ENCODE measurements at regions not wholly inside any gene's neighbourhood (a gene's known extent, or its start where the extent isn't known, plus 50 kb on each side); places are given as distances from the start of the nearest gene placed in this dataset.
"Not testable (repeated sequence)": the region's sequence is repeated elsewhere in the genome, so short reads cannot be mapped to it uniquely, and the experiment has no call there.

- H3K9me3 ChIP-seq (ENCODE audit: low read depth, low read length) = no peaks in the 10 kb centered on the region
- no peak overlapping the region for H3K4me3 ChIP-seq (ENCODE audit: low read length)
- no peaks in the 10 kb centered on the region for H3K27me3 ChIP-seq (ENCODE audit: insufficient read depth, low read length)
- H3K4me1 ChIP-seq (ENCODE audit: insufficient read depth, low read length) = no peaks in the 10 kb centered on the region
Observed at GRCh38 chr6:112863753-112864152, 516.6 kb downstream of the RFPL4B start.

- Histone ChIP-seq H3K9me3 (ENCODE audit: low read depth, low read length) (no peaks in the 10 kb centered on the region), H3K4me3 (ENCODE audit: low read length) (no peak overlapping the region), H3K27me3 (ENCODE audit: insufficient read depth, low read length) (no peaks in the 10 kb centered on the region), H3K4me1 (ENCODE audit: insufficient read depth, low read length) (no peaks in the 10 kb centered on the region)
Observed at GRCh38 chr6:112865131-112865530, 518.0 kb downstream of the RFPL4B start.

GRCh38 chr6:112874881-112875280 is 527.8 kb downstream of the RFPL4B start:
- no peaks in the 10 kb centered on the region for H3K4me1 ChIP-seq (ENCODE audit: insufficient read depth, low read length)
- no peaks in the 10 kb centered on the region for H3K27me3 ChIP-seq (ENCODE audit: insufficient read depth, low read length)
- no peaks in the 10 kb centered on the region for H3K9me3 ChIP-seq (ENCODE audit: low read depth, low read length)
- H3K4me3 ChIP-seq (ENCODE audit: low read length) = no peak overlapping the region

GRCh38 chr6:112877134-112878100 is 530.3 kb downstream of the RFPL4B start:
- Histone ChIP-seq H3K9me3 (ENCODE audit: low read depth, low read length) (no peaks in the 10 kb centered on the region), H3K4me1 (ENCODE audit: insufficient read depth, low read length) (no peaks in the 10 kb centered on the region), H3K4me3 (ENCODE audit: low read length) (no peak overlapping the region), H3K27me3 (ENCODE audit: insufficient read depth, low read length) (no peaks in the 10 kb centered on the region)

- Histone ChIP-seq H3K27me3 (ENCODE audit: insufficient read depth, low read length) (no peaks in the 10 kb centered on the region), H3K4me1 (ENCODE audit: insufficient read depth, low read length) (no peaks in the 10 kb centered on the region), H3K4me3 (ENCODE audit: low read length) (no peak overlapping the region), H3K9me3 (ENCODE audit: low read depth, low read length) (no peaks in the 10 kb centered on the region)
Observed at GRCh38 chr6:112879920-112880413, 532.8 kb downstream of the RFPL4B start.

- no peaks in the 10 kb centered on the region for H3K9me3 ChIP-seq (ENCODE audit: low read depth, low read length)
- no peaks in the 10 kb centered on the region for H3K4me1 ChIP-seq (ENCODE audit: insufficient read depth, low read length)
- H3K4me3 ChIP-seq (ENCODE audit: low read length) = no peak overlapping the region
- no peaks in the 10 kb centered on the region for H3K27me3 ChIP-seq (ENCODE audit: insufficient read depth, low read length)
Observed at GRCh38 chr6:112881027-112881426, 533.9 kb downstream of the RFPL4B start.

GRCh38 chr6:112881828-112882780 is 535.0 kb downstream of the RFPL4B start:
- no peaks in the 10 kb centered on the region for H3K9me3 ChIP-seq (ENCODE audit: low read depth, low read length)
- H3K4me1 ChIP-seq (ENCODE audit: insufficient read depth, low read length) = no peaks in the 10 kb centered on the region
- no peaks in the 10 kb centered on the region for H3K27me3 ChIP-seq (ENCODE audit: insufficient read depth, low read length)
- no peak overlapping the region for H3K4me3 ChIP-seq (ENCODE audit: low read length)

GRCh38 chr6:112883095-112883494 is 536.0 kb downstream of the RFPL4B start:
- no peaks in the 10 kb centered on the region for H3K9me3 ChIP-seq (ENCODE audit: low read depth, low read length)
- H3K27me3 ChIP-seq (ENCODE audit: insufficient read depth, low read length) = no peaks in the 10 kb centered on the region
- no peaks in the 10 kb centered on the region for H3K4me1 ChIP-seq (ENCODE audit: insufficient read depth, low read length)
- no peak overlapping the region for H3K4me3 ChIP-seq (ENCODE audit: low read length)

- Histone ChIP-seq H3K4me1 (ENCODE audit: insufficient read depth, low read length) (no peaks in the 10 kb centered on the region), H3K9me3 (ENCODE audit: low read depth, low read length) (no peaks in the 10 kb centered on the region), H3K4me3 (ENCODE audit: low read length) (no peak overlapping the region), H3K27me3 (ENCODE audit: insufficient read depth, low read length) (no peaks in the 10 kb centered on the region)
Observed at GRCh38 chr6:112886415-112886814, 539.3 kb downstream of the RFPL4B start.

GRCh38 chr6:112887424-112887823 is 540.3 kb downstream of the RFPL4B start:
- not testable (repeated sequence) for H3K4me1 ChIP-seq (ENCODE audit: insufficient read depth, low read length); H3K9me3 ChIP-seq (ENCODE audit: low read depth, low read length); H3K4me3 ChIP-seq (ENCODE audit: low read length); H3K27me3 ChIP-seq (ENCODE audit: insufficient read depth, low read length)

- Histone ChIP-seq H3K4me1 (ENCODE audit: insufficient read depth, low read length) (no peaks in the 10 kb centered on the region), H3K9me3 (ENCODE audit: low read depth, low read length) (no peaks in the 10 kb centered on the region), H3K27me3 (ENCODE audit: insufficient read depth, low read length) (no peaks in the 10 kb centered on the region), H3K4me3 (ENCODE audit: low read length) (no peak overlapping the region)
Observed at GRCh38 chr6:112899541-112899940, 552.4 kb downstream of the RFPL4B start.

GRCh38 chr6:112903361-112903760 is 556.2 kb downstream of the RFPL4B start:
- Histone ChIP-seq H3K9me3 (ENCODE audit: low read depth, low read length) (no peaks in the 10 kb centered on the region), H3K27me3 (ENCODE audit: insufficient read depth, low read length) (no peaks in the 10 kb centered on the region), H3K4me3 (ENCODE audit: low read length) (no peak overlapping the region), H3K4me1 (ENCODE audit: insufficient read depth, low read length) (no peaks in the 10 kb centered on the region)

GRCh38 chr6:112906726-112907125 is 559.6 kb downstream of the RFPL4B start:
- H3K9me3 ChIP-seq (ENCODE audit: low read depth, low read length) = no peaks in the 10 kb centered on the region
- H3K27me3 ChIP-seq (ENCODE audit: insufficient read depth, low read length) = no peaks in the 10 kb centered on the region
- H3K4me1 ChIP-seq (ENCODE audit: insufficient read depth, low read length) = no peaks in the 10 kb centered on the region
- no peak overlapping the region for H3K4me3 ChIP-seq (ENCODE audit: low read length)

- Histone ChIP-seq H3K4me3 (ENCODE audit: low read length) (no peak overlapping the region), H3K4me1 (ENCODE audit: insufficient read depth, low read length) (no peaks in the 10 kb centered on the region), H3K27me3 (ENCODE audit: insufficient read depth, low read length) (no peaks in the 10 kb centered on the region), H3K9me3 (ENCODE audit: low read depth, low read length) (no peaks in the 10 kb centered on the region)
Observed at GRCh38 chr6:112909781-112910180, 562.7 kb downstream of the RFPL4B start.

GRCh38 chr6:112910256-112910655 is 563.1 kb downstream of the RFPL4B start:
- Histone ChIP-seq H3K27me3 (ENCODE audit: insufficient read depth, low read length) (no peaks in the 10 kb centered on the region), H3K9me3 (ENCODE audit: low read depth, low read length) (no peaks in the 10 kb centered on the region), H3K4me3 (ENCODE audit: low read length) (no peak overlapping the region), H3K4me1 (ENCODE audit: insufficient read depth, low read length) (no peaks in the 10 kb centered on the region)
